ENCODE measurements at regions not wholly inside any gene's neighbourhood (a gene's known extent, or its start where the extent isn't known, plus 50 kb on each side); places are given as distances from the start of the nearest gene placed in this dataset.
"Not testable (repeated sequence)": the region's sequence is repeated elsewhere in the genome, so short reads cannot be mapped to it uniquely, and the experiment has no call there.

DNA sequence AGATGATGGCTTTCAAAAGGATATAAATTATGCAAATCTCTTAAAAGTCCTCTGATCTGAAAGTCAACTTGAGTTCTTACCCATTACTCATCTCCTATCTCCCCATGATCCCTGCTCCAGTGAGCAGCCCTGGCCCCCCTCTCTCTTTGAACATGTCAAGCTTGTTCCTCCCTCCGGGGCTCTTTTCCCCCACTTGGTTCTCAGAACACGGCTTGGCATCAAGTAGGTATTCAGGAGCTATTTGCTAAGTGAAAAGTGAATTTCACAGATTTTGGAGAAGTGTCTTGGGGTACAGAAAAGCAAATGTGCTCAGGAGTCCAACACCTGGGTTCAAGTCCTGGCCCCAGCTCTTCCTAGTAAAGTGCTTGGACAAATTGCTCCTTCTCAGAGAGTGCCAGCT, 98.3 kb upstream of the CTBP2 start:
- H3K4me1 ChIP-seq (ENCODE audit: insufficient read depth), result no peaks in the 10 kb centered on the region
- no peak overlapping the region for H3K27ac ChIP-seq
- TF ChIP-seq EP300 (IDR thresholded peaks at IDR 0.05) (no peak), POLR2A (IDR thresholded peaks at IDR 0.05) (no peak)
- TF ChIP-seq, protein P1, sequence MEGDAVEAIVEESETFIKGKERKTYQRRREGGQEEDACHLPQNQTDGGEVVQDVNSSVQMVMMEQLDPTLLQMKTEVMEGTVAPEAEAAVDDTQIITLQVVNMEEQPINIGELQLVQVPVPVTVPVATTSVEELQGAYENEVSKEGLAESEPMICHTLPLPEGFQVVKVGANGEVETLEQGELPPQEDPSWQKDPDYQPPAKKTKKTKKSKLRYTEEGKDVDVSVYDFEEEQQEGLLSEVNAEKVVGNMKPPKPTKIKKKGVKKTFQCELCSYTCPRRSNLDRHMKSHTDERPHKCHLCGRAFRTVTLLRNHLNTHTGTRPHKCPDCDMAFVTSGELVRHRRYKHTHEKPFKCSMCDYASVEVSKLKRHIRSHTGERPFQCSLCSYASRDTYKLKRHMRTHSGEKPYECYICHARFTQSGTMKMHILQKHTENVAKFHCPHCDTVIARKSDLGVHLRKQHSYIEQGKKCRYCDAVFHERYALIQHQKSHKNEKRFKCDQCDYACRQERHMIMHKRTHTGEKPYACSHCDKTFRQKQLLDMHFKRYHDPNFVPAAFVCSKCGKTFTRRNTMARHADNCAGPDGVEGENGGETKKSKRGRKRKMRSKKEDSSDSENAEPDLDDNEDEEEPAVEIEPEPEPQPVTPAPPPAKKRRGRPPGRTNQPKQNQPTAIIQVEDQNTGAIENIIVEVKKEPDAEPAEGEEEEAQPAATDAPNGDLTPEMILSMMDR (IDR thresholded peaks at IDR 0.05), result no peak
- H3K9me3 ChIP-seq, result no peaks in the 10 kb centered on the region
- intact Hi-C loops (cut with DNase I), result no loop called here
- 22 to 46% (median 45%) methylated on average over 2 of the region's 2 CpGs for WGBS, 3 donors
- no peaks in the 10 kb centered on the region for H3K27me3 ChIP-seq
- no peak for DNase-seq
- H3K4me3 ChIP-seq, result no peak overlapping the region
- no peaks in the 10 kb centered on the region for H3K36me3 ChIP-seq

GRCh38 chr10:125257521-125258108, 97.3 kb upstream of the CTBP2 start:
- H3K4me1 ChIP-seq (ENCODE audit: insufficient read depth), result no peaks in the 10 kb centered on the region
- TF ChIP-seq, protein P1 (IDR thresholded peaks at IDR 0.05), result no peak
- TF ChIP-seq EP300 (IDR thresholded peaks at IDR 0.05) (no peak), POLR2A (IDR thresholded peaks at IDR 0.05) (no peak)
- no peak overlapping the region for H3K27ac ChIP-seq
- 73 to 74% (median 73%) methylated on average over 12 of the region's 12 CpGs for WGBS, 3 donors
- H3K27me3 ChIP-seq, result no peaks in the 10 kb centered on the region
- H3K4me3 ChIP-seq, result no peak overlapping the region
- H3K9me3 ChIP-seq, result no peaks in the 10 kb centered on the region
- intact Hi-C loops (cut with DNase I), result no loop called here
- no peak for DNase-seq
- no peaks in the 10 kb centered on the region for H3K36me3 ChIP-seq

DNA sequence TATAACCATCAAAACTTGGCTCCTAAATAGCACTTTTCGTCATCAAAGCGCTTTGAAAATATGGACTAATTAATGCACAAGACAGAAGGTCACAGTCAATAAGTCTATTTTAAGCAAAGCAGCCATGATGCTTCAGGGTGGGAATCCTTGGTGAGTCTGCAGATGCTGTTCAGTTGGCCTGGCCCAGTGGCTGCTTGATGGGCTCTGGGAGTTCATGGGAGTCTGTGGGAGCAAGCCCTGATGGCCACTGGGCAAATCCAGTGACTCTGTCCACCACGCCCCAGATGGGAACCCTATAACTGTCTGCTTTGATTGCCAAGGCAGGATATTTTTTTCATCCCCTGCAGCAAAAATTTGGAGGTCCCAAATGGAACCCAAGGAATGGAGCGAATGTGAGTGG, 95.7 kb upstream of the CTBP2 start:
- no peaks in the 10 kb centered on the region for H3K36me3 ChIP-seq
- 65 to 78% (median 66%) methylated on average over 4 of the region's 4 CpGs for WGBS, 3 donors
- no peaks in the 10 kb centered on the region for H3K4me1 ChIP-seq (ENCODE audit: insufficient read depth)
- intact Hi-C loops (cut with DNase I), result no loop called here
- H3K27me3 ChIP-seq, result no peaks in the 10 kb centered on the region
- no peak for DNase-seq
- TF ChIP-seq, protein P1 (IDR thresholded peaks at IDR 0.05), result no peak
- TF ChIP-seq POLR2A (IDR thresholded peaks at IDR 0.05) (no peak), EP300 (IDR thresholded peaks at IDR 0.05) (no peak)
- H3K4me3 ChIP-seq, result no peak overlapping the region
- H3K9me3 ChIP-seq, result no peaks in the 10 kb centered on the region
- H3K27ac ChIP-seq, result no peak overlapping the region

- Histone ChIP-seq H3K4me1 (ENCODE audit: insufficient read depth) (no peaks in the 10 kb centered on the region), H3K27me3 (no peaks in the 10 kb centered on the region), H3K9me3 (no peaks in the 10 kb centered on the region), H3K27ac (no peak overlapping the region), H3K36me3 (no peaks in the 10 kb centered on the region), H3K4me3 (no peak overlapping the region)
- intact Hi-C loops (cut with DNase I), result no loop called here
- DNase-seq, result no peak
- TF ChIP-seq, protein P1 (IDR thresholded peaks at IDR 0.05), result no peak
- TF ChIP-seq EP300 (IDR thresholded peaks at IDR 0.05), result no peak
- TF ChIP-seq POLR2A (IDR thresholded peaks at IDR 0.05), result no peak
- WGBS, 3 donors, result 60 to 70% (median 64%) methylated on average over 2 of the region's 2 CpGs
Measured at GRCh38 chr10:125252937-125253336, 92.6 kb upstream of the CTBP2 start.

DNA sequence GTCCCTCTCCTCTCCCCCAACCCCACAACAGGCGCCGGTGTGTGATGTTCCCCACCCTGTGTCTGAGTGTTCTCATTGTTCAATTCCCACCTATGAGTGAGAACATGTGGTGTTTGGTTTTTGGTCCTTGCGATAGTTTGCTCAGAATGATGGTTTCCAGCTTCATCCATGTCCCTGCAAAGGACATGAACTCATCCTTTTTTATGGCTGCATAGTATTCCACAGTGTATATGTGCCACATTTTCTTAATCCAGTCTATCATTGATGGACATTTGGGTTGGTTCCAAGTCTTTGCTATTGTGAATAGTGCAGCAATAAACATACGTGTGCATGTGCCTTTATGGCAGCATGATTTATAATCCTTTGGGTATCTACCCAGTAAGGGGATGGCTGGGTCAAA, 90.5 kb upstream of the CTBP2 start:
- H3K4me1 ChIP-seq (ENCODE audit: insufficient read depth); DNase-seq; H3K27me3 ChIP-seq; H3K9me3 ChIP-seq; intact Hi-C loops (cut with DNase I); H3K36me3 ChIP-seq; H3K4me3 ChIP-seq; H3K27ac ChIP-seq: not testable (repeated sequence)
- WGBS, 3 donors, result 91 to 94% (median 93%) methylated on average over 4 of the region's 4 CpGs

Measured in ovary (tissue), 7 donors.